ENCODE measurements at regions not wholly inside any gene's neighbourhood (a gene's known extent, or its start where the extent isn't known, plus 50 kb on each side); places are given as distances from the start of the nearest gene placed in this dataset.

DNA sequence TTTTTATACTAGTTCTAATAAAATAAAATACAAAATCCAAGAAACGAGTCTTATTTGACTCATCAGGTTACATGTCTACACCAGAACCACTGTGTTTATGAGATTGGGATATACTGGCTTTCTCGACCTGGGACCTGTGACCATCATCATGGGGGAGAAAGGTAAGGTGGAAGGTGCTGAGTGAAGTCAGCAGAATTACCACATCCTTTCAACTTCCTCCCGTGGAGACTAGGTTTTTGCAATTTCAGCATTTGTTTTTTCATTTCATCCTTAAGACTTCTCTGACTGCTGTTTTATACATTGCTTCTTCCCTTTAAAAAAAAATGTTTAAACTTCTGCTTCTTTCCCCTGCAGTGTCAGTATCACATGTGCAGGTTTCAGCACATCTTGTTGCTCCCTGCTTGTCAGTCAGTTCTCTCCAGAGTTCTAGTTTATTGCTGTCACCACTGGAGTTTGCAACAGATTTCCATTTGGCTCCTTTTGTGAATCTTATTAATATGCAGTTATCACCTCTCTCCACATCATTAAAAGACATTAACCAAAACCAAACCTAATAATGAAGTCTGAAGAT, 60.4 kb upstream of the HAO2 start:
- no peak overlapping the region for H3K4me2 ChIP-seq (ENCODE audit: insufficient read depth, low read length)
- no peak overlapping the region for H2AFZ ChIP-seq (ENCODE audit: low read depth, low read length)
- H3K27me3 ChIP-seq (ENCODE audit: control insufficient read depth in 2 of 2, insufficient read depth in 2 of 2, low read length in 2 of 2) = peaks cover 8 to 16% of the 10 kb centered on the region in 2 experiments; a peak in 2 of 5 replicates
- H3K9me1 ChIP-seq (ENCODE audit: control insufficient read depth, insufficient read depth, low read length) = no peaks in the 10 kb centered on the region
- CTCF ChIA-PET (ENCODE audit: low intra/inter-chr PET ratio) = no interaction called here
- H3K4me1 ChIP-seq (replicated peaks in 1 of 2; ENCODE audit: control insufficient read depth in 2 of 2, insufficient read depth in 2 of 2, low read length in 2 of 2) = no peaks in the 10 kb centered on the region
- H3K9me3 ChIP-seq (replicated peaks; ENCODE audit: control insufficient read depth, insufficient read depth, low read depth, low read length) = no peaks in the 10 kb centered on the region
- TF ChIP-seq ZNF57 (CRISPR knock-in tag; IDR thresholded peaks at IDR 0.05) = no peak
- TF ChIP-seq, protein P1, sequence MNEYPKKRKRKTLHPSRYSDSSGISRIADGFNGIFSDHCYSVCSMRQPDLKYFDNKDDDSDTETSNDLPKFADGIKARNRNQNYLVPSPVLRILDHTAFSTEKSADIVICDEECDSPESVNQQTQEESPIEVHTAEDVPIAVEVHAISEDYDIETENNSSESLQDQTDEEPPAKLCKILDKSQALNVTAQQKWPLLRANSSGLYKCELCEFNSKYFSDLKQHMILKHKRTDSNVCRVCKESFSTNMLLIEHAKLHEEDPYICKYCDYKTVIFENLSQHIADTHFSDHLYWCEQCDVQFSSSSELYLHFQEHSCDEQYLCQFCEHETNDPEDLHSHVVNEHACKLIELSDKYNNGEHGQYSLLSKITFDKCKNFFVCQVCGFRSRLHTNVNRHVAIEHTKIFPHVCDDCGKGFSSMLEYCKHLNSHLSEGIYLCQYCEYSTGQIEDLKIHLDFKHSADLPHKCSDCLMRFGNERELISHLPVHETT (CRISPR knock-in tag; conservative IDR thresholded peaks at IDR 0.05 in 1 of 2, IDR thresholded peaks at IDR 0.05 in 1 of 2) = no peak
- no peak for TF ChIP-seq ZFP30 (CRISPR knock-in tag; IDR thresholded peaks at IDR 0.05; ENCODE audit: borderline replicate concordance)
- TF ChIP-seq, protein P2, sequence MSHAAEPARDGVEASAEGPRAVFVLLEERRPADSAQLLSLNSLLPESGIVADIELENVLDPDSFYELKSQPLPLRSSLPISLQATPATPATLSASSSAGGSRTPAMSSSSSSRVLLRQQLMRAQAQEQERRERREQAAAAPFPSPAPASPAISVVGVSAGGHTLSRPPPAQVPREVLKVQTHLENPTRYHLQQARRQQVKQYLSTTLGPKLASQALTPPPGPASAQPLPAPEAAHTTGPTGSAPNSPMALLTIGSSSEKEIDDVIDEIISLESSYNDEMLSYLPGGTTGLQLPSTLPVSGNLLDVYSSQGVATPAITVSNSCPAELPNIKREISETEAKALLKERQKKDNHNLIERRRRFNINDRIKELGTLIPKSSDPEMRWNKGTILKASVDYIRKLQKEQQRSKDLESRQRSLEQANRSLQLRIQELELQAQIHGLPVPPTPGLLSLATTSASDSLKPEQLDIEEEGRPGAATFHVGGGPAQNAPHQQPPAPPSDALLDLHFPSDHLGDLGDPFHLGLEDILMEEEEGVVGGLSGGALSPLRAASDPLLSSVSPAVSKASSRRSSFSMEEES (CRISPR knock-in tag; IDR thresholded peaks at IDR 0.05) = no peak
- TF ChIP-seq HNRNPK (IDR thresholded peaks at IDR 0.05; ENCODE audit: low read depth, low read length, poor library complexity, severe bottlenecking) = no peak
- no peak for TF ChIP-seq NR2C1 (IDR thresholded peaks at IDR 0.05)
- TF ChIP-seq NR2C1 (tag; IDR thresholded peaks at IDR 0.05) = no peak
- no peak for TF ChIP-seq EZH2 (IDR thresholded peaks at IDR 0.05; ENCODE audit: borderline replicate concordance, low read depth, low read length)
- TF ChIP-seq, protein P3, sequence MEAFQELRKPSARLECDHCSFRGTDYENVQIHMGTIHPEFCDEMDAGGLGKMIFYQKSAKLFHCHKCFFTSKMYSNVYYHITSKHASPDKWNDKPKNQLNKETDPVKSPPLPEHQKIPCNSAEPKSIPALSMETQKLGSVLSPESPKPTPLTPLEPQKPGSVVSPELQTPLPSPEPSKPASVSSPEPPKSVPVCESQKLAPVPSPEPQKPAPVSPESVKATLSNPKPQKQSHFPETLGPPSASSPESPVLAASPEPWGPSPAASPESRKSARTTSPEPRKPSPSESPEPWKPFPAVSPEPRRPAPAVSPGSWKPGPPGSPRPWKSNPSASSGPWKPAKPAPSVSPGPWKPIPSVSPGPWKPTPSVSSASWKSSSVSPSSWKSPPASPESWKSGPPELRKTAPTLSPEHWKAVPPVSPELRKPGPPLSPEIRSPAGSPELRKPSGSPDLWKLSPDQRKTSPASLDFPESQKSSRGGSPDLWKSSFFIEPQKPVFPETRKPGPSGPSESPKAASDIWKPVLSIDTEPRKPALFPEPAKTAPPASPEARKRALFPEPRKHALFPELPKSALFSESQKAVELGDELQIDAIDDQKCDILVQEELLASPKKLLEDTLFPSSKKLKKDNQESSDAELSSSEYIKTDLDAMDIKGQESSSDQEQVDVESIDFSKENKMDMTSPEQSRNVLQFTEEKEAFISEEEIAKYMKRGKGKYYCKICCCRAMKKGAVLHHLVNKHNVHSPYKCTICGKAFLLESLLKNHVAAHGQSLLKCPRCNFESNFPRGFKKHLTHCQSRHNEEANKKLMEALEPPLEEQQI (IDR thresholded peaks at IDR 0.05) = no peak
- no peak for TF ChIP-seq PHF8 (IDR thresholded peaks at IDR 0.05; ENCODE audit: borderline replicate concordance, low read length)
- no peak for TF ChIP-seq POLR2B (IDR thresholded peaks at IDR 0.05; ENCODE audit: low read depth, partially characterized antibody)
- TF ChIP-seq, protein P4, sequence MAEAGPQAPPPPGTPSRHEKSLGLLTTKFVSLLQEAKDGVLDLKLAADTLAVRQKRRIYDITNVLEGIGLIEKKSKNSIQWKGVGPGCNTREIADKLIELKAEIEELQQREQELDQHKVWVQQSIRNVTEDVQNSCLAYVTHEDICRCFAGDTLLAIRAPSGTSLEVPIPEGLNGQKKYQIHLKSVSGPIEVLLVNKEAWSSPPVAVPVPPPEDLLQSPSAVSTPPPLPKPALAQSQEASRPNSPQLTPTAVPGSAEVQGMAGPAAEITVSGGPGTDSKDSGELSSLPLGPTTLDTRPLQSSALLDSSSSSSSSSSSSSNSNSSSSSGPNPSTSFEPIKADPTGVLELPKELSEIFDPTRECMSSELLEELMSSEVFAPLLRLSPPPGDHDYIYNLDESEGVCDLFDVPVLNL (CRISPR knock-in tag; IDR thresholded peaks at IDR 0.05; ENCODE audit: low read depth) = no peak
- TF ChIP-seq DPF2 (IDR thresholded peaks at IDR 0.05) = no peak
- TF ChIP-seq CCAR2 (IDR thresholded peaks at IDR 0.05; ENCODE audit: low read depth, low read length) = no peak
- intact Hi-C loops (cut with micrococcal nuclease) = no loop called here
- H4K20me1 ChIP-seq (replicated peaks; ENCODE audit: control insufficient read depth, insufficient read depth, low read length) = no peaks in the 10 kb centered on the region; the same call in 1 of the 2 replicates
- WGBS (ENCODE audit: insufficient coverage, low coverage, missing lambda C conversion rate) = 3% methylated on average over 3 of the region's 3 CpGs
- H3K36me3 ChIP-seq (ENCODE audit: control insufficient read depth, insufficient read depth, low read length) = no peaks in the 10 kb centered on the region
- BruUV-seq (replicated peaks) = no TSS peak
- no peaks in the 10 kb centered on the region for H3K79me2 ChIP-seq (ENCODE audit: control insufficient read depth, insufficient read depth, low read length)
- ATAC-seq = no peak
- H3K27ac ChIP-seq (ENCODE audit: extremely low read depth, low read depth, low read length) = no peak overlapping the region
- H3K4me3 ChIP-seq = no peak overlapping the region
- POLR2A ChIA-PET = no interaction called here
- DNase-seq (ENCODE audit: extremely low read depth in 1 of 4, low spot score in 3 of 4) = no peak
- FAIRE-seq = no peak
- in situ Hi-C loops (cut with MboI) = no loop called here
- no peak overlapping the region for H3K9ac ChIP-seq (ENCODE audit: insufficient read depth in 1 of 2, low read depth in 2 of 2, low read length in 2 of 2)
